ENCODE measurements at regions not wholly inside any gene's neighbourhood (a gene's known extent, or its start where the extent isn't known, plus 50 kb on each side); places are given as distances from the start of the nearest gene placed in this dataset.

DNA sequence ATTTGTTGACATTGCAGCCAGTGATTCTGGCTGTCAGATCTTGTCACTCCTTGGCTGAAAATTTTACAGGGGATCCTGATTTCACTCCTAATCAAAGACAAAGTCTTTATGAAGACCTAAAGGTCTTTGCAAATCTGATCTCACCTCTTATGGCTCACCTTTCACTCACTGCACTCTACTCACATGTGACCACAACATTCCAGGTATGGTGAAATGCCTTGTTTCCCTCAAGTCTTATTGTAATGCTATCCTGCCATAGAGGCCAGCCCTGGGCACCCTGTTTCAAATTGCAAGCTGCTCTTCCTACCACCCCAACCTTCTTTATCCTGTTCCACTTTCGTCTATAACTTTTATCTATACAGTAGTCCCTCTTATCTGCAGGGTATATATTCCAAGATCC lies 200.1 kb downstream of the NDFIP2 start:
- Histone ChIP-seq H3K9me2 (replicated peaks; ENCODE audit: control insufficient read depth, low read length) (no peaks in the 10 kb centered on the region), H3F3A (ENCODE audit: control insufficient read depth, insufficient read depth) (no peaks in the 10 kb centered on the region), H3K36me3 (ENCODE audit: control insufficient read depth, low read length) (no peaks in the 10 kb centered on the region), H3K9me3 (ENCODE audit: control insufficient read depth, insufficient read depth, low read length) (no peaks in the 10 kb centered on the region), H3K4me1 (ENCODE audit: control insufficient read depth, low read length) (no peaks in the 10 kb centered on the region), H3K4me3 (ENCODE audit: low read length) (no peak overlapping the region), H3K27me3 (ENCODE audit: control insufficient read depth, low read length) (no peaks in the 10 kb centered on the region), H3K79me2 (ENCODE audit: control insufficient read depth, low read length) (no peaks in the 10 kb centered on the region), H3K4me2 (ENCODE audit: low read length) (no peak overlapping the region), H3K27ac (ENCODE audit: low read depth, low read length) (no peak overlapping the region), H4K20me1 (ENCODE audit: control insufficient read depth, insufficient read depth, low read depth, low read length) (no peaks in the 10 kb centered on the region)
- TF ChIP-seq, protein P1, sequence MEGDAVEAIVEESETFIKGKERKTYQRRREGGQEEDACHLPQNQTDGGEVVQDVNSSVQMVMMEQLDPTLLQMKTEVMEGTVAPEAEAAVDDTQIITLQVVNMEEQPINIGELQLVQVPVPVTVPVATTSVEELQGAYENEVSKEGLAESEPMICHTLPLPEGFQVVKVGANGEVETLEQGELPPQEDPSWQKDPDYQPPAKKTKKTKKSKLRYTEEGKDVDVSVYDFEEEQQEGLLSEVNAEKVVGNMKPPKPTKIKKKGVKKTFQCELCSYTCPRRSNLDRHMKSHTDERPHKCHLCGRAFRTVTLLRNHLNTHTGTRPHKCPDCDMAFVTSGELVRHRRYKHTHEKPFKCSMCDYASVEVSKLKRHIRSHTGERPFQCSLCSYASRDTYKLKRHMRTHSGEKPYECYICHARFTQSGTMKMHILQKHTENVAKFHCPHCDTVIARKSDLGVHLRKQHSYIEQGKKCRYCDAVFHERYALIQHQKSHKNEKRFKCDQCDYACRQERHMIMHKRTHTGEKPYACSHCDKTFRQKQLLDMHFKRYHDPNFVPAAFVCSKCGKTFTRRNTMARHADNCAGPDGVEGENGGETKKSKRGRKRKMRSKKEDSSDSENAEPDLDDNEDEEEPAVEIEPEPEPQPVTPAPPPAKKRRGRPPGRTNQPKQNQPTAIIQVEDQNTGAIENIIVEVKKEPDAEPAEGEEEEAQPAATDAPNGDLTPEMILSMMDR (IDR thresholded peaks at IDR 0.05; ENCODE audit: low read depth, low read length, poor library complexity, severe bottlenecking) = no peak
- TF ChIP-seq EZH2phosphoT487 (IDR thresholded peaks at IDR 0.05; ENCODE audit: borderline replicate concordance, low read length) = no peak

DNA sequence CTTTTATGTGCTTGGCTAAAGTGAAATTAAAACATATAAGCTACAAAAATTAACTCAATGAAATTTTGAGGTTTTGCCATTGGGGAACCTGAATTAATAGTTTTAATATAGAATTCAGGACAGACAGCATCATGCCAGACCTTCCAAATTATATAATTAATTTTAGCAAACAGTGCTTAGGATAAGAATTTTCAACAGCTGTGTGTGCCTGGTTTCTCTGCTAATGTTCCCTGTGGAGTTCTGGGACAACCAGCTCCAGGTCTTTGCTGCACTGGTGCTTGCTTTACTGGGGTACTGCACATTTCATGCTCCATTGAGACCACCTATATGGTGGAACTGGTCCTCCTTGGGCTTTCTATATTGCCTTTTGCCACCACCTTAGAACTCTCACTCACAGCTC lies 199.5 kb downstream of the NDFIP2 start:
- H3K36me3 ChIP-seq (ENCODE audit: control insufficient read depth, low read length) = no peaks in the 10 kb centered on the region
- no peak overlapping the region for H3K4me2 ChIP-seq (ENCODE audit: low read length)
- no peaks in the 10 kb centered on the region for H3K4me1 ChIP-seq (ENCODE audit: control insufficient read depth, low read length)

DNA sequence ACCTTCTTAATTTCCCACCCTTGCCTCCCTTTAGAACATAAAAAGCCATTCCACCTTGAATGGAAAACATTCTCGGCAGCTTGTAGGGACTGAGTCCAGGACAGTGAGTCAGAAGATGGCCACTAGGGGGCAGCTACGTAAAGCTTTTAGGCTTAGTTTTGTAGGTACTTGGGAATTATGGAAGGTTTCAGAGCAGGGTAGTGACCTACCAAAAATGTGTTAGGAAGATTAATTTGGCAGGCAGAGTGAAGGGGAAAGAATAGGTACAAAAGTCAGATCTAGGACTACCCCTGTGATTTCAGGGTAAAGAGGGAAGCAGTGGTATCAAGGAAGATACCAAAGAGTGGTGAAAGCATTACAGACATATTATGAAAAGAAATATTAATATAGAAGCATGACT lies 198.4 kb downstream of the NDFIP2 start:
- Histone ChIP-seq H3K4me3 (ENCODE audit: low read length) (no peak overlapping the region), H3K4me2 (ENCODE audit: low read length) (no peak overlapping the region), H3K36me3 (ENCODE audit: control insufficient read depth, low read length) (no peaks in the 10 kb centered on the region), H3K9me2 (replicated peaks; ENCODE audit: control insufficient read depth, low read length) (no peaks in the 10 kb centered on the region), H3K9me3 (ENCODE audit: control insufficient read depth, insufficient read depth, low read length) (no peaks in the 10 kb centered on the region), H4K20me1 (ENCODE audit: control insufficient read depth, insufficient read depth, low read depth, low read length) (no peaks in the 10 kb centered on the region), H3K79me2 (ENCODE audit: control insufficient read depth, low read length) (no peaks in the 10 kb centered on the region), H3K27me3 (ENCODE audit: control insufficient read depth, low read length) (no peaks in the 10 kb centered on the region), H3K4me1 (ENCODE audit: control insufficient read depth, low read length) (no peaks in the 10 kb centered on the region), H3K27ac (ENCODE audit: low read depth, low read length) (no peak overlapping the region), H3F3A (ENCODE audit: control insufficient read depth, insufficient read depth) (no peaks in the 10 kb centered on the region)
- TF ChIP-seq, protein P1 (IDR thresholded peaks at IDR 0.05; ENCODE audit: low read depth, low read length, poor library complexity, severe bottlenecking) = peak; percentile 95
- no peak for TF ChIP-seq EZH2phosphoT487 (IDR thresholded peaks at IDR 0.05; ENCODE audit: borderline replicate concordance, low read length)

More for the DNA sequence above, 199.5 kb downstream of the NDFIP2 start:
- no peak overlapping the region for H3K27ac ChIP-seq (ENCODE audit: low read depth, low read length)
- no peaks in the 10 kb centered on the region for H3K79me2 ChIP-seq (ENCODE audit: control insufficient read depth, low read length)
- H3K27me3 ChIP-seq (ENCODE audit: control insufficient read depth, low read length) = no peaks in the 10 kb centered on the region
- H3K9me2 ChIP-seq (replicated peaks; ENCODE audit: control insufficient read depth, low read length) = no peaks in the 10 kb centered on the region
- H3F3A ChIP-seq (ENCODE audit: control insufficient read depth, insufficient read depth) = no peaks in the 10 kb centered on the region
- H3K9me3 ChIP-seq (ENCODE audit: control insufficient read depth, insufficient read depth, low read length) = no peaks in the 10 kb centered on the region
- TF ChIP-seq, protein P1 (IDR thresholded peaks at IDR 0.05; ENCODE audit: low read depth, low read length, poor library complexity, severe bottlenecking) = no peak
- TF ChIP-seq EZH2phosphoT487 (IDR thresholded peaks at IDR 0.05; ENCODE audit: borderline replicate concordance, low read length) = no peak
- no peak overlapping the region for H3K4me3 ChIP-seq (ENCODE audit: low read length)
- no peaks in the 10 kb centered on the region for H4K20me1 ChIP-seq (ENCODE audit: control insufficient read depth, insufficient read depth, low read depth, low read length)

DNA sequence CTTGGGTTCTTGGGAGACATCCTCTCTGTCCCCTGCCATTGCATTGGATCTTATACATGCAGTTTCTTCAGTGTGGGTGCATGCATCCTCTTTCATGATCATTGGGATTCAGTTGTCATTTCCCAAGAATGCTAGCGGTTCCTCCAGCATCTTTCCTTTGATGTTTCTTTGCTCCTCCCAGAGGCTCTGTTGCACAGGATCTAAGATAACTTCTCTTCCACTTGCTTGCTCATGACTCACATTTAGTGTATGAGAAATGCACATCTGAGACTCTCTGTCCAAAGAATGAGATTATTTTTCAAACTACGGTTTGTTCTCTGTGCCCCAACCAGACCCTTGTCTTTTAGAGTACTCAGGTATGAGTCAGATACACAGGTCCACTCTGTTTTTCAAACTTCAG lies 197.1 kb downstream of the NDFIP2 start:
- H3F3A ChIP-seq (ENCODE audit: control insufficient read depth, insufficient read depth) = no peaks in the 10 kb centered on the region
- TF ChIP-seq EZH2phosphoT487 (IDR thresholded peaks at IDR 0.05; ENCODE audit: borderline replicate concordance, low read length) = no peak
- TF ChIP-seq, protein P1 (IDR thresholded peaks at IDR 0.05; ENCODE audit: low read depth, low read length, poor library complexity, severe bottlenecking) = no peak
- H3K79me2 ChIP-seq (ENCODE audit: control insufficient read depth, low read length) = no peaks in the 10 kb centered on the region
- H3K27ac ChIP-seq (ENCODE audit: low read depth, low read length) = no peak overlapping the region
- no peak overlapping the region for H3K4me2 ChIP-seq (ENCODE audit: low read length)
- H3K9me2 ChIP-seq (replicated peaks; ENCODE audit: control insufficient read depth, low read length) = no peaks in the 10 kb centered on the region
- H3K4me3 ChIP-seq (ENCODE audit: low read length) = no peak overlapping the region
- H3K4me1 ChIP-seq (ENCODE audit: control insufficient read depth, low read length) = no peaks in the 10 kb centered on the region
- H3K36me3 ChIP-seq (ENCODE audit: control insufficient read depth, low read length) = no peaks in the 10 kb centered on the region
- H3K9me3 ChIP-seq (ENCODE audit: control insufficient read depth, insufficient read depth, low read length) = no peaks in the 10 kb centered on the region
- H4K20me1 ChIP-seq (ENCODE audit: control insufficient read depth, insufficient read depth, low read depth, low read length) = no peaks in the 10 kb centered on the region
- no peaks in the 10 kb centered on the region for H3K27me3 ChIP-seq (ENCODE audit: control insufficient read depth, low read length)

All from DOHH2 (cell line).